Loucy (cell line): ENCODE measurements at regions not wholly inside any gene's neighbourhood (a gene's known extent, or its start where the extent isn't known, plus 50 kb on each side); places are given as distances from the start of the nearest gene placed in this dataset.

ENCODE experiments used
- H2AFZ ChIP-seq: fragments of 200-600 bp; sonication (generic); 2 replicates; pipeline ENCODE4 v1.6.0; 2016; ENCODE audit warnings: antibody characterized with exemption, mild to moderate bottlenecking, low read length, moderate library complexity
- H3F3A ChIP-seq: fragments of 200-600 bp; 2 replicates; pipeline ENCODE4 v1.6.0; 2016; ENCODE audit warnings: antibody characterized with exemption, low read depth, mild to moderate bottlenecking
- H3K27me3 ChIP-seq: fragments of 200-600 bp; sonication (generic); 2 replicates; pipeline ENCODE4 v1.6.1; 2014; ENCODE audit warnings: low read length, mild to moderate bottlenecking; ENCODE audit not compliant: insufficient read depth, poor library complexity, severe bottlenecking
- H3K36me3 ChIP-seq: fragments of 200-600 bp; sonication (generic); 2 replicates; pipeline ENCODE4 v1.6.1; 2016; ENCODE audit warnings: low read length; ENCODE audit not compliant: insufficient read depth
- H3K4me1 ChIP-seq: fragments of 200-600 bp; sonication (generic); 2 replicates; pipeline ENCODE4 v1.5.1; 2014; ENCODE audit warnings: low read length, mild to moderate bottlenecking; ENCODE audit not compliant: insufficient read depth, poor library complexity, severe bottlenecking
- H3K4me2 ChIP-seq: fragments of 200-600 bp; sonication (generic); 2 replicates; pipeline ENCODE4 v1.6.0; 2014; ENCODE audit warnings: antibody characterized with exemption, low read length, low read depth, mild to moderate bottlenecking; ENCODE audit not compliant: poor library complexity, severe bottlenecking
- H3K4me3 ChIP-seq: fragments of 200-600 bp; sonication (generic); 2 replicates; pipeline ENCODE4 v1.5.1; 2014; ENCODE audit warnings: low read length, mild to moderate bottlenecking, mixed read lengths; ENCODE audit not compliant: poor library complexity, severe bottlenecking
- H3K79me2 ChIP-seq: fragments of 200-600 bp; sonication (generic); 2 replicates; pipeline ENCODE4 v1.6.1; 2014; ENCODE audit warnings: low read length; ENCODE audit not compliant: insufficient read depth
- H3K9ac ChIP-seq: fragments of 200-600 bp; sonication (generic); 2 replicates; pipeline ENCODE4 v1.6.0; 2014; ENCODE audit warnings: mild to moderate bottlenecking, low read depth, low read length, moderate library complexity; ENCODE audit not compliant: poor library complexity, severe bottlenecking
- H3K9me2 ChIP-seq: fragments of 200-600 bp; sonication (generic); replicated peaks from 2 replicates; pipeline ENCODE4 v1.6.1; 2016; ENCODE audit warnings: low read depth, low read length, mixed read lengths
- H3K9me3 ChIP-seq: fragments of 200-600 bp; sonication (generic); 2 replicates; pipeline ENCODE4 v1.6.1; 2014; ENCODE audit warnings: mild to moderate bottlenecking, antibody characterized with exemption, low read length, low read depth; ENCODE audit not compliant: insufficient read depth
- H4K20me1 ChIP-seq: fragments of 200-600 bp; sonication (generic); 2 replicates; pipeline ENCODE4 v1.6.0; 2014; ENCODE audit warnings: antibody characterized with exemption, low read length, mild to moderate bottlenecking; ENCODE audit not compliant: insufficient read depth, poor library complexity, severe bottlenecking
- EZH2phosphoT487 ChIP-seq: fragments of 200-600 bp; IDR thresholded peaks from 2 replicates; pipeline ENCODE4 v1.6.1; 2018; ENCODE audit warnings: antibody characterized with exemption, mild to moderate bottlenecking, moderate library complexity, borderline replicate concordance
- TF ChIP-seq, protein P1 (sequence below): fragments of 200-600 bp; sonication (generic); conservative IDR thresholded peaks from 2 replicates; pipeline ENCODE4 v1.5.1; 2014; ENCODE audit warnings: mild to moderate bottlenecking, antibody characterized with exemption, low read length

DNA sequence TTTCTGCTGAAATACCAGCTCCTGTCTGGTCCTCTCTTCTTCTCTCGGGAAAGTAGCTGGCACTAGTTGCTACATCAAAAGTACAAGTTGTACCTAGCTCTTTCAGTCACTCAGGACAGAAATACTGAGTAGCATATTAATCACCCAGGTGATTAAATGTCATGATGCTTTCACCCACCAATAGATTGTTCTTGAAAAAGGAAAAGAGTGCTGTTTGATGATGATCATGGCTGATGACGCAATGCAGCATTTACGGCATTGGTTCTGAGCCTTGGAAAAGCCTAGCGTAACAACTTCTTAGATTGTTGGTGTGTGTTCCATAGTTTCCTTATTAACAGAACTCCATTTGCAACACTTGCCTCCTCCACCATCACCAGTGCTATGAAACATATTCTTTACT lies 190.7 kb downstream of the CDH7 start:
- H3K27me3 ChIP-seq = no peaks in the 10 kb centered on the region
- no peaks in the 10 kb centered on the region for H3K4me1 ChIP-seq
- H3K4me2 ChIP-seq = no peak overlapping the region

More for the DNA sequence above, 190.7 kb downstream of the CDH7 start:
- H3K79me2 ChIP-seq = no peaks in the 10 kb centered on the region
- no peaks in the 10 kb centered on the region for H3K9me2 ChIP-seq
- no peaks in the 10 kb centered on the region for H3K36me3 ChIP-seq
- no peak for TF ChIP-seq EZH2phosphoT487
- TF ChIP-seq, protein P1, sequence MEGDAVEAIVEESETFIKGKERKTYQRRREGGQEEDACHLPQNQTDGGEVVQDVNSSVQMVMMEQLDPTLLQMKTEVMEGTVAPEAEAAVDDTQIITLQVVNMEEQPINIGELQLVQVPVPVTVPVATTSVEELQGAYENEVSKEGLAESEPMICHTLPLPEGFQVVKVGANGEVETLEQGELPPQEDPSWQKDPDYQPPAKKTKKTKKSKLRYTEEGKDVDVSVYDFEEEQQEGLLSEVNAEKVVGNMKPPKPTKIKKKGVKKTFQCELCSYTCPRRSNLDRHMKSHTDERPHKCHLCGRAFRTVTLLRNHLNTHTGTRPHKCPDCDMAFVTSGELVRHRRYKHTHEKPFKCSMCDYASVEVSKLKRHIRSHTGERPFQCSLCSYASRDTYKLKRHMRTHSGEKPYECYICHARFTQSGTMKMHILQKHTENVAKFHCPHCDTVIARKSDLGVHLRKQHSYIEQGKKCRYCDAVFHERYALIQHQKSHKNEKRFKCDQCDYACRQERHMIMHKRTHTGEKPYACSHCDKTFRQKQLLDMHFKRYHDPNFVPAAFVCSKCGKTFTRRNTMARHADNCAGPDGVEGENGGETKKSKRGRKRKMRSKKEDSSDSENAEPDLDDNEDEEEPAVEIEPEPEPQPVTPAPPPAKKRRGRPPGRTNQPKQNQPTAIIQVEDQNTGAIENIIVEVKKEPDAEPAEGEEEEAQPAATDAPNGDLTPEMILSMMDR = no peak
- H2AFZ ChIP-seq = no peak overlapping the region
- no peaks in the 10 kb centered on the region for H3K9me3 ChIP-seq
- H3K9ac ChIP-seq = no peak overlapping the region
- no peaks in the 10 kb centered on the region for H4K20me1 ChIP-seq
- H3K4me3 ChIP-seq = no peak overlapping the region
- H3F3A ChIP-seq = no peaks in the 10 kb centered on the region; the same call in 1 of the 2 replicates
